WTC11 (cell line): ENCODE measurements at regions not wholly inside any gene's neighbourhood (a gene's known extent, or its start where the extent isn't known, plus 50 kb on each side); places are given as distances from the start of the nearest gene placed in this dataset.

Experiments used
- ATAC-seq: fragments of 200-7000 bp; cut with Tn5 transposase; 2 replicates; pipeline ENCODE4 v1.10.0; 2021; ENCODE audit warnings: mild to moderate bottlenecking, moderate library complexity
- CTCF ChIA-PET: fragments of 300-600 bp; sonication (Branson Sonifier 250); formaldehyde crosslinking; loops from one replicate; lab custom pipeline; 2021; ENCODE audit warnings: antibody characterized with exemption; lab: Charles Lee
- POLR2A ChIA-PET: fragments of 350-600 bp; sonication (Branson Sonifier 250); formaldehyde crosslinking; loops from one replicate; lab custom pipeline; 2021; ENCODE audit warnings: antibody characterized with exemption; lab: Charles Lee
- DNase-seq: peaks from one replicate; pipeline ENCODE4 v3.0.0; 2021; ENCODE audit warnings: low spot score
- H3K27ac Mint-ChIP-seq: 2 replicates; pipeline ENCODE4 v1.8.0; 2021; ENCODE audit warnings: mixed read lengths
- H3K27me3 Mint-ChIP-seq: 2 replicates; pipeline ENCODE4 v1.8.0; 2021; ENCODE audit warnings: low read depth, mild to moderate bottlenecking, moderate library complexity, mixed read lengths
- H3K36me3 Mint-ChIP-seq: 2 replicates; pipeline ENCODE4 v1.8.0; 2021; ENCODE audit warnings: mixed read lengths
- H3K4me1 Mint-ChIP-seq: 2 replicates; pipeline ENCODE4 v1.8.0; 2022; ENCODE audit warnings: mixed read lengths
- H3K4me3 Mint-ChIP-seq: 2 replicates; pipeline ENCODE4 v1.8.0; 2021; ENCODE audit warnings: mild to moderate bottlenecking, moderate library complexity, mixed read lengths
- H3K9me3 Mint-ChIP-seq: 2 replicates; pipeline ENCODE4 v1.8.0; 2021; ENCODE audit warnings: mixed read lengths
- ATF2 ChIP-seq: sonication (generic); formaldehyde crosslinking; IDR thresholded peaks from 2 replicates; pipeline ENCODE4 v1.8.1; 2022; ENCODE audit warnings: low read depth, missing genetic modification reagents, borderline replicate concordance
- CDX4 ChIP-seq: fragments of 250-450 bp; sonication (Bioruptor Pico); IDR thresholded peaks from 2 replicates; pipeline ENCODE4 v1.9.0; 2021; ENCODE audit warnings: moderate library complexity, mild to moderate bottlenecking, inconsistent platforms, borderline replicate concordance
- E2F4 ChIP-seq: sonication (generic); formaldehyde crosslinking; IDR thresholded peaks from 2 replicates; pipeline ENCODE4 v1.8.1; 2022; ENCODE audit warnings: low read depth, mild to moderate bottlenecking, moderate library complexity, missing genetic modification reagents, borderline replicate concordance
- ERG ChIP-seq: fragments of 250-450 bp; sonication (Bioruptor Pico); IDR thresholded peaks from 2 replicates; pipeline ENCODE4 v1.8.0; 2021; ENCODE audit warnings: mild to moderate bottlenecking
- ESRRA ChIP-seq: sonication (generic); formaldehyde crosslinking; IDR thresholded peaks from 2 replicates; pipeline ENCODE4 v1.8.1; 2022; ENCODE audit warnings: mild to moderate bottlenecking, missing genetic modification reagents, borderline replicate concordance
- GRHL2 ChIP-seq: fragments of 250-450 bp; sonication (Bioruptor Pico); IDR thresholded peaks from 2 replicates; pipeline ENCODE4 v1.8.0; 2022; ENCODE audit warnings: mild to moderate bottlenecking, moderate library complexity; ENCODE audit not compliant: insufficient replicate concordance, severe bottlenecking
- GTF2I ChIP-seq: fragments of 250-450 bp; sonication (Bioruptor Pico); conservative IDR thresholded peaks from 2 replicates; pipeline ENCODE4 v1.4.0; 2021; ENCODE audit warnings: mild to moderate bottlenecking
- HMGXB4 ChIP-seq: sonication (generic); formaldehyde crosslinking; IDR thresholded peaks from 2 replicates; pipeline ENCODE4 v1.8.1; 2023; ENCODE audit warnings: mild to moderate bottlenecking, moderate library complexity, missing genetic modification reagents
- KAT7 ChIP-seq: sonication (generic); formaldehyde crosslinking; IDR thresholded peaks from 2 replicates; pipeline ENCODE4 v1.8.1; 2023; ENCODE audit warnings: missing genetic modification reagents, mild to moderate bottlenecking, borderline replicate concordance
- MXD4 ChIP-seq: fragments of 250-450 bp; sonication (Bioruptor Pico); IDR thresholded peaks from 2 replicates; pipeline ENCODE4 v1.8.0; 2021; ENCODE audit warnings: mild to moderate bottlenecking, moderate library complexity, borderline replicate concordance
- NR1H2 ChIP-seq: sonication (generic); formaldehyde crosslinking; IDR thresholded peaks from 2 replicates; pipeline ENCODE4 v1.9.0; 2021; ENCODE audit warnings: mild to moderate bottlenecking, moderate library complexity, missing genetic modification reagents
- PRDM15 ChIP-seq: sonication (generic); formaldehyde crosslinking; IDR thresholded peaks from 2 replicates; pipeline ENCODE4 v1.8.0; 2022; ENCODE audit warnings: missing genetic modification reagents
- SMAD3 ChIP-seq: sonication (generic); formaldehyde crosslinking; IDR thresholded peaks from 2 replicates; pipeline ENCODE4 v1.8.0; 2022; ENCODE audit warnings: missing genetic modification reagents, mild to moderate bottlenecking, borderline replicate concordance
- SP1 ChIP-seq: sonication (generic); formaldehyde crosslinking; conservative IDR thresholded peaks from 2 replicates; pipeline ENCODE4 v1.8.1; 2022; ENCODE audit warnings: missing genetic modification reagents
- TEAD4 ChIP-seq: sonication (generic); formaldehyde crosslinking; IDR thresholded peaks from 2 replicates; pipeline ENCODE4 v1.8.0; 2022; ENCODE audit warnings: mild to moderate bottlenecking, missing genetic modification reagents
- TP53 ChIP-seq: sonication (generic); formaldehyde crosslinking; IDR thresholded peaks from 2 replicates; pipeline ENCODE4 v1.8.1; 2023; ENCODE audit warnings: mild to moderate bottlenecking, missing genetic modification reagents
- USF1 ChIP-seq: sonication (generic); formaldehyde crosslinking; IDR thresholded peaks from 2 replicates; pipeline ENCODE4 v1.8.0; 2022; ENCODE audit warnings: mild to moderate bottlenecking, missing genetic modification reagents
- ZBTB21 ChIP-seq: sonication (generic); formaldehyde crosslinking; IDR thresholded peaks from 2 replicates; pipeline ENCODE4 v1.8.1; 2023; ENCODE audit warnings: mild to moderate bottlenecking, missing genetic modification reagents, borderline replicate concordance
- ZNF512 ChIP-seq: sonication (generic); formaldehyde crosslinking; IDR thresholded peaks from 2 replicates; pipeline ENCODE4 v1.8.1; 2022; ENCODE audit warnings: missing genetic modification reagents, borderline replicate concordance

GRCh38 chr7:40946549-40946948 lies 756.3 kb downstream of the INHBA start:
- TF ChIP-seq ZNF512 (CRISPR knock-in tag) (no peak), MXD4 (no peak), NR1H2 (CRISPR knock-in tag) (no peak), ERG (CRISPR knock-in tag) (no peak), USF1 (CRISPR knock-in tag) (no peak)
- no peak overlapping the region for H3K27ac Mint-ChIP-seq
- no peaks in the 10 kb centered on the region for H3K4me1 Mint-ChIP-seq
- H3K27me3 Mint-ChIP-seq: peaks cover 7% of the 10 kb centered on the region
- H3K4me3 Mint-ChIP-seq: no peak overlapping the region
- DNase-seq: no peak
- H3K36me3 Mint-ChIP-seq: peaks cover 22% of the 10 kb centered on the region
- peaks cover 65% of the 10 kb centered on the region for H3K9me3 Mint-ChIP-seq
- ATAC-seq: no peak
- ChIA-PET POLR2A (no interaction called here), CTCF (no interaction called here)

- TF ChIP-seq TP53 (CRISPR knock-in tag) (no peak), KAT7 (CRISPR knock-in tag) (no peak), SP1 (no peak), GTF2I (CRISPR knock-in tag) (no peak)
- TF ChIP-seq, all 79 proteins: peak for 0
- H3K36me3 Mint-ChIP-seq: peaks cover 22% of the 10 kb centered on the region
- H3K4me3 Mint-ChIP-seq: no peak overlapping the region
- DNase-seq (no peak), ATAC-seq (no peak)
- ChIA-PET CTCF (no interaction called here), POLR2A (no interaction called here)
- H3K27ac Mint-ChIP-seq: no peak overlapping the region
- peaks cover 58% of the 10 kb centered on the region for H3K9me3 Mint-ChIP-seq
- no peaks in the 10 kb centered on the region; the same call in none of the 2 replicates for H3K27me3 Mint-ChIP-seq
- H3K4me1 Mint-ChIP-seq: no peaks in the 10 kb centered on the region
Measured at GRCh38 chr7:40945788-40946187, 757.1 kb downstream of the INHBA start.

- DNase-seq (no peak), ATAC-seq (no peak)
- Mint-ChIP-seq H3K36me3 (peaks cover 22% of the 10 kb centered on the region), H3K9me3 (peaks cover 51% of the 10 kb centered on the region), H3K4me1 (no peaks in the 10 kb centered on the region), H3K27ac (no peak overlapping the region), H3K27me3 (no peaks in the 10 kb centered on the region; the same call in 1 of the 2 replicates), H3K4me3 (no peak overlapping the region)
- ChIA-PET CTCF (no interaction called here), POLR2A (no interaction called here)
- no peak for TF ChIP-seq SMAD3 (CRISPR knock-in tag)
- TF ChIP-seq TEAD4: no peak
- TF ChIP-seq PRDM15 (CRISPR knock-in tag): no peak
- TF ChIP-seq ZBTB21 (CRISPR knock-in tag): no peak
- no peak for TF ChIP-seq E2F4 (CRISPR knock-in tag)
- TF ChIP-seq ATF2 (CRISPR knock-in tag): no peak
- no peak for TF ChIP-seq CDX4 (CRISPR knock-in tag)
- TF ChIP-seq HMGXB4 (CRISPR knock-in tag): no peak
- TF ChIP-seq GRHL2 (CRISPR knock-in tag): no peak
- no peak for TF ChIP-seq SP1
- no peak for TF ChIP-seq ESRRA
Measured at GRCh38 chr7:40944981-40945585, 757.8 kb downstream of the INHBA start.
